Hematopoietic multipotent progenitor cell treated with erythropoietin and hydrocortisone succinate and interleukin-3 and kit ligand, for 6 days (in vitro differentiated cells): ENCODE measurements at regions not wholly inside any gene's neighbourhood (a gene's known extent, or its start where the extent isn't known, plus 50 kb on each side); places are given as distances from the start of the nearest gene placed in this dataset.
"Not testable (repeated sequence)": the region's sequence is repeated elsewhere in the genome, so short reads cannot be mapped to it uniquely, and the experiment has no call there.

Experiments used
- DNase-seq: peaks from one replicate; pipeline ENCODE4 v3.0.0-alpha.2; 2015

DNA sequence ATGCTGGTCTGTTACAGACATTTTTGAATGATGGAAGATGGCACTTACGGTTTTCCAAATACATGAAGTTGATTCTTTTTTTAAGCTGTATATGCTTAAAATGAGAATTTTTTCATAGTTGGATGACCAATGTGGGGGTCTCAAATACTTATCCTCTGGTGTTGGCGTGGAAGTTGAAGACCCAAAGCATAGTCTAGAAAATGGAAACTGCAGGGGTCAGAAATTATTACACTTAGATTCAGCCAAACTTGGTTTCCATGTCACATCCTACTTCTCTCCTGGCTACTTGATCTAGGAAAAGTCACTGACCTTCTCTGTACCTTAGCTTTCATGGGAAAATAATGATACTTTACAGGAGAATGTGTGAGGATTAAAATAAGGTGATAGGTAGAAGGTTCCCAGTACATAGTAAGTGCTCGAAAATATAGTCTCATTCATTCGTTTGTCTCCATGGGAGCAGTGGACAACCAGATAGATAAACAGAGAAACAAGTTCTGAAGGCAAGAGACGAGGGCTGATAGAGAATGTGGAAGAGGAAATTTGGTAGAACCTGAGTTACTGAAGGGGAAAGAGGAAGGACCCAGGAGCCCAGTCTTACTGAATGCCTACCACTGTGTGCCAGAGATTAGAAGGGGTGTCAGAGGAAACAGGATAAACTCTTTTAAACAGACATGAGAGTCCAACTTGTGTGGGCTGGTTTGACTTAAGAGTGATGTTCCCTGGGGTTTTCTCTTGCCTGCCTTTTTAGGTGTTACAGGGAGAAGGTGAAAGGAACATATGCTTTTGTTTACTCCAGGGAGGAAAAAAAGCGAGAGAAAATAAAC, 560.3 kb upstream of the KLF4 start:
- DNase-seq: no peak

GRCh38 chr9:108049026-108049607, 559.5 kb upstream of the KLF4 start:
- DNase-seq: no peak

DNA sequence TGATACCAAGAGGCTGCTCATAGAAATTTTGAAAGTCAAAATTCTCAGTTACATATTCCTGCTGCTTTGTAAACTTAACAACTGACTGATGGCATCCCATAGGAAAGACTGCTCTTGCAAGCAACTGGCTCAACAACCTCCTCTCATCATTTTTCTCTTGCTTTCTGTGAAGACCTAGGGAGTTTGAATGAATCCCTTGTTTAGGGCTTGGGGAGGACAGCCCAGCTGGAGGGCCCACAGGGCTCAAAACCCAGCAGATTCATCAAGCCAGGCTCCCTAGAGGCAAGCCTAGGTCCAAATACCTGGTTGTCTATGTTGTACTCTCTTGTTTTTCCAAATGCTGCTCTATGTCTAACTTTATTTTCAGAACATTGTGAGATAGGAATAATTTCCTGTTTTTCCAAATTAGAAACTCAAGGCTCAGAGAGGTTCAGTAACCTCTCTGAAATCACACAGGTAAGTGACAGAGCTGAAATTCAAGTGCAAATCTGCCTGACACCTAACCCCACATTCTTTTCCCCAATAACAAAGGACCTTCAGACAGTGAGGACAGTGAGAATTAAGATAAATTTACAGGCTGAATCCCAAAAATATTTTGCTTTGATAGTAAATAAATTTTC, 558.9 kb upstream of the KLF4 start:
- DNase-seq: no peak

DNA sequence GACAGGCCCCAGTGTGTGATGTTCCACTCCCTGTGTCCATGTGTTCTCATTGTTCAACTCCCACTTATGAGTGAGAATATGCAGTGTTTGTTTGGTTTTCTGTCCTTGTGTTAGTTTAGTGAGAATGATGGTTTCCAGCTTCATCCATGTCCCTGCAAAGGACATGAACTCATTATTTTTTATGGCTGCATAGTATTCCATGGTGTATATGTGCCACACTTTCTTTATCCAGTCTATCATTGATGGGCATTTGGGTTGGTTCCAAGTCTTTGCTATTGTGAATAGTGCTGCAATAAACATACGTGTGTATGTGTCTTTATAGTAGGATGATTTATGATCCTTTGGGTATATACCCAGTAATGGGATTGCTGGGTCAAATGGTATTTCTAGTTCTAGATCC, 558.2 kb upstream of the KLF4 start:
- not testable (repeated sequence) for DNase-seq

DNA sequence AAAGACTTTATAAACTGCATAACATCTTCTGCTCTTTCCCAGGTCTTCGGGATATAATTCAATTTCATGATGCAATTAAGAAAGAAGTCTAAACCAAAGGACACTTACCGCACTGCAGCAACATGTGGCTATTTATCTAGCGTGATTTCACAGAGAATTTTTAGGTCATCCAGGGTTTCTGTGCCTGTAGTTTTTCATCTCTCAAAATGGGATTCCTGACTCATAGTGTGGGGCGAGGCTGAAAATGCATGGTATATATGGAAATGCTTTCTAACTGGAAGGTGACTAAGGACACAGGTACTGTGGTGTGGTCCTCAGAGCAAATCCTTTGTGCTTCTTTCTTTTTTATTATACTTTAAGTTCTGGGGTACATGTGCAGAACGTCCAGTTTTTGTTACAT, 557.7 kb upstream of the KLF4 start:
- no peak for DNase-seq

DNA sequence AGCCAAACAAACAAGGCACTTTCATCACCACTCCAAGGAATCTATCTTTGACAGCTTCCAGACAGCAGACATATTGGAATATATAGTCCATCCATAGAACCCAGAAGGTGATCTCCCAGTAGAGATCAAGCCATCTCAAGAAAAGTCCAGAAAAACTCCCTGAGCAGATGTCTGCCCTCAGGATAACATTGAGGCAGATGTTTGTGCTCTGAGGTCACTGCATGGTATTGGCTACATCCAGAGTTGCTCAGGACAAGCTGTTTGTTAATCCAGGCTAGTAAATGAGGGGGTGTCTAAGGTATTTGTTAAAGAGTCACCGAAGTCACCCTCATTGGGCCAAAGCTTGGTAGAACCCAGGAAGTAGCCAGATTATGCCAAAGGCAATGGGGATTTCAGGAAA, 556.3 kb upstream of the KLF4 start:
- no peak for DNase-seq

GRCh38 chr9:108043585-108043984, 554.0 kb upstream of the KLF4 start:
- DNase-seq: no peak

DNA sequence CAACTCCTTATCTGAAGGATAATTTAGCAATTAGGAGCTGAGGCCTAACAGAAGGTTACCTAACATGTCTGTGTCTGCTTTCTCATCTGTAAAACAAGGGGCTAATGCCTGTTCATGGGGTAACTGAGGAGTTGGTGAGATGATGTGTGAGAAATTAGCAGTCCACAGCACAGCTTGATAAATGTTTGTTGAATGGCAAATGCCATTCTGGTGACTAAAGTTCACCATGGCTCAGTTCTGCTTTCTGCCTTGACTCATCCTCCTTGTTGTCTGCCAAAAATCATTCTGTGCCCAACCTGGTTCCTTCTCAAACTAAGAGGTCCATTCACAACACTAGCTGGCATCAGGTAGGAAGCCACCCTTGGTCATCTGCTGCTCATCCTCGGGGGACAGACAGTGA, 552.0 kb upstream of the KLF4 start:
- no peak for DNase-seq

GRCh38 chr9:108040783-108041182, 551.2 kb upstream of the KLF4 start:
- no peak for DNase-seq

DNA sequence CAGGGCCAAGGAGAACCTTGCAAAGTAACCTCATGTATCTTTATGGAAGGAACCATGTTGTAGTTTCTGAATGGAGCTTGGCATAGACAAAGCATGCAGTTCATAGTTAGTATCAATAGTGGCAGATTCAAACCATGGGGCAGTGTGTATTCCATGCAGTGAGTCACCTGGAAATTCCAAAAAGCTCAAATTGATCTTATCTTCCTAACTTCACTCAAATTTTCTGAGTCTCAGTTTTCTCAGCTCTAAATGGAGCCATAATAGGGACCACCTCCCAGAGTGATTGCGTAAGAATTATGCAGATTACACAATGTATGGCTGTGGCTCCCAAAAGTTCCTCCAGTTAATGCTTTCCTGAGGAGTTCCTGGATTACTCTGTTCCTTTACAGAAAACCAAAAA, 549.9 kb upstream of the KLF4 start:
- DNase-seq: no peak

- no peak for DNase-seq
Measured at GRCh38 chr9:108039012-108039411, 549.4 kb upstream of the KLF4 start.

GRCh38 chr9:108035487-108035886, 545.9 kb upstream of the KLF4 start:
- no peak for DNase-seq

GRCh38 chr9:108033976-108034964, 544.7 kb upstream of the KLF4 start:
- DNase-seq: no peak

DNA sequence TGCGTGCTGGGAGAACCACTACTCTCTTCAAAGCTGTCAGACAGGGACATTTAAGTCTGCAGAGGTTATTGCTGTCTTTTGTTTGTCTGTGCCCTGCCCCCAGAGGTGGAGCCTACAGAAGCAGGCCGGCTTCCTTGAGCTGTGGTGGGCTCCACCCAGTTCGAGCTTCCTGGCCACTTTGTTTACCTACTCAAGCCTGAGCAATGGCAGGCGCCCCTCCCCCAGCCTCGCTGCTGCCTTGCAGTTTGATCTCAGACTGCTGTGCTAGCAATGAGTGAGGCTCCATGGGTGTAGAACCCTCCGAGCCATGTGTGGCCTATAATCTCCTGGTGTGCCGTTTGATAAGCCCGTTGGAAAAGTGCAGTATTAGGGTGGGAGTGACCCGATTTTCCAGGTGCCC, 542.5 kb upstream of the KLF4 start:
- not testable (repeated sequence) for DNase-seq

DNA sequence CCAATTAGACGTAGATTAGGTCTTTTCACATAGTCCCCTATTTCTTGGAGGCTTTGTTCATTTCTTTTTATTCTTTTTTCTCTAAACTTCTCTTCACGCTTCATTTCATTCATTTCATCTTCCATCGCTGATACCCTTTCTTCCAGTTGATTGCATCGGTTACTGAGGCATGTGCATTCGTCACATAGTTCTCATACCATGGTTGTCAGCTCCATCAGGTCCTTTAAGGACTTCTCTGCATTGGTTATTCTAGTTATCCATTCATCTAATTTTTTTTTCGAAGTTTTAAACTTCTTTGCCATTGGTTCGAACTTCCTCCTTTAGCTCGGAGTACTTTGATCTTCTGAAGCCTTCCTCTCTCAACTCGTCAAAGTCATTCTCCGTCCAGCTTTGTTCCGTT, 541.7 kb upstream of the KLF4 start:
- DNase-seq: not testable (repeated sequence)

GRCh38 chr9:108026718-108027117, 537.1 kb upstream of the KLF4 start:
- DNase-seq: not testable (repeated sequence)

DNA sequence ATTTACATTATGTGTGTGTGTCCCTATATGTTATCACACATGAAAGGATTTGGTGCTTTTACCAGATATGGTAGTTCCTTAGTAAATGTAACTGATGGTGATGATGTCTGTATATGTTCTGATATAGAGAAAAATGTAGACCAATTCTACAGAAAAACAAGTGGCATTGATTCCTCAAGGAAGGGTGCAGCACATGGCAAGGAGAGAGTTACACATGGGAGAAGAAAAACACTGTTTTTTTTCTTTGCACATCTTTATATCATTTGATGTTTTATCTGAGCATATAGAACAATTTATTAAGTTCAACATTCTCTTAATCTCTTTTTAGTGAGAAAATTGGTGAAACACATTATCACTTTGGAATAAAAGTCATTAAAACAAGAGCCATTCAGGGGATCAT, 535.0 kb upstream of the KLF4 start:
- no peak for DNase-seq

GRCh38 chr9:108022246-108022935, 532.8 kb upstream of the KLF4 start:
- no peak for DNase-seq

GRCh38 chr9:108021096-108021710, 531.6 kb upstream of the KLF4 start:
- DNase-seq: no peak

DNA sequence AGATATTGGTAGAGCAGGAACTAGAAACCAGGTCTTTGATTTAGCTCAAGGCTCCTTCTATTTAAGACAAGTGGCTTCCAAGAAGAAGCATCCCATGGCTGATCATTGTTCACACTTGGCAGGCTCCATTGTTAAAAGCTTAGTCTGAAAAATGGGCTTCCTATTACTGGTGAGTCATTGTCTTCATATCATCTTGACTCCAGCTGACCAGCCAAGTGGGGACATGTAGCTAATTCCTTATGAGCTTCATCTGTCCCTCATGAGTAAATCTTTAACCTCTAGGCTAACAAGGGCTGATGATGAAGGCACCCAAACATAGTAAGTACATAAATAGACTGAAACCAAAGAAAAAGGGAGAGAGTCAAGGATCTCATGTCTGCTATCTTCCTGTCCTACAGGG, 530.3 kb upstream of the KLF4 start:
- DNase-seq: no peak

DNA sequence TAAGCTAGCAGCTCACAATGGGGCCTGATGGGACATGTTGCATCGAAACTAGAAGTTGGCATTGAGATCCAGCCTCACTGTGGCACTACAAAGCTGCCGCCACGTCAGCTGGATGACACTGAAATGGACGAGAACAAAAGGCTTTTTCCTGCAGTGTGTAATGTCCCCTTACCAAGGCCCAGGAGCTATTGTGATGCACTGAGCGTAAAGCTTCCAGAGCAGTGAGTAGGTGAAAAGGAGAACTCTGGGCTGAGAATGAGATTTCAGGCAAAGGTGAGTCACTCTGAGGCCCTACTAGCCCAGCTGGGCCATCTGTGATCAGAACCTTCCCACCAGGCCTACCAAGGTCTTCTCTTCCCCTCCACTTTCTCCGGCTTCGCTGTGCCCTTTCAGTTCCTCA, 528.1 kb upstream of the KLF4 start:
- DNase-seq: no peak

- DNase-seq: no peak
Measured at GRCh38 chr9:108016446-108016845, 526.9 kb upstream of the KLF4 start.
